Heart left ventricle (tissue), 16 donors: ENCODE measurements at regions not wholly inside any gene's neighbourhood (a gene's known extent, or its start where the extent isn't known, plus 50 kb on each side); places are given as distances from the start of the nearest gene placed in this dataset.

Experiments
- ATAC-seq, 4 donors: fragments of 200-7000 bp; cut with Tn5 transposase; one replicate each; pipeline ENCODE4 v1.9.1; 2020 to 2022; ENCODE audit warnings: moderate library complexity in 4 of 4, mild to moderate bottlenecking in 3 of 4, moderate number of reproducible peaks in 1 of 4
- DNase-seq, 5 donors: peaks; one replicate each; pipeline ENCODE4 v3.0.0-alpha.2; 2020
- H3K27ac ChIP-seq, 12 donors: fragments of 200-600 bp; sonication (generic) in 4 of 12; one replicate each; pipeline versions ENCODE4 v1.5.0 to v1.8.0; 2016 to 2022; ENCODE audit warnings: mild to moderate bottlenecking in 2 of 12
- H3K27me3 ChIP-seq, 9 donors: fragments of 200-600 bp; sonication (generic) in 2 of 9; one replicate each; pipeline versions ENCODE4 v1.5.1 to v1.8.0; 2016 to 2022; ENCODE audit warnings: mild to moderate bottlenecking in 3 of 9
- H3K36me3 ChIP-seq, 9 donors: fragments of 200-600 bp; sonication (generic) in 2 of 9; one replicate each; pipeline versions ENCODE4 v1.5.0 to v1.8.0; 2018 to 2022; ENCODE audit warnings: mild to moderate bottlenecking in 2 of 9
- H3K4me1 ChIP-seq, 12 donors: fragments of 200-600 bp; sonication (generic) in 4 of 12; one replicate each; pipeline versions ENCODE4 v1.5.0 to v1.8.0; 2016 to 2022; ENCODE audit warnings: mild to moderate bottlenecking in 3 of 12
- H3K4me3 ChIP-seq, 12 donors: fragments of 200-600 bp; sonication (generic) in 4 of 12; one replicate each; pipeline versions ENCODE4 v1.5.0 to v1.8.0; 2017 to 2022; ENCODE audit warnings: mild to moderate bottlenecking in 9 of 12, moderate library complexity in 4 of 12
- H3K9me3 ChIP-seq, 12 donors: fragments of 200-600 bp; sonication (generic) in 4 of 12; one replicate each; pipeline versions ENCODE4 v1.5.0 to v1.8.0; 2016 to 2022; ENCODE audit warnings: mild to moderate bottlenecking in 1 of 12
- CTCF ChIP-seq, 12 donors: fragments of 200-600 bp; sonication (generic) in 4 of 12; IDR thresholded peaks; one replicate each; pipeline versions ENCODE4 v1.5.0 to v1.8.0; 2018 to 2022; ENCODE audit warnings: antibody characterized with exemption in 12 of 12, mild to moderate bottlenecking in 5 of 12
- POLR2A ChIP-seq, 2 donors: fragments of 450-650 bp; IDR thresholded peaks; one replicate each; pipeline ENCODE4 v1.6.1; 2017; ENCODE audit warnings: antibody characterized with exemption in 2 of 2, mild to moderate bottlenecking in 2 of 2, moderate library complexity in 2 of 2
- WGBS, 4 donors: extraction: QIAGEN DNeasy Blood & Tissue Kit in 2 of 4; methylation state at CpG; one replicate each; pipeline versions ENCODE4 v1.1.5 to v1.1.7; 2013 to 2018; 5-methylcytosine and 5-hydroxymethylcytosine counted together
- intact Hi-C, 10 donors: fragments of 100-400 bp; cut with DNase I; formaldehyde crosslinking; loops; one replicate each; pipeline versions ENCODE4 v1.11.1 to v1.14.2; 2022
- donor health status: ischemic (EF 13 %, LVEDD 7.1; RV severe dilation, severe dysfunction).
- donor health status: healthy with polysubstance abuse.
- donor health status: DM: no; HTN: yes; CAD: no.
- donor health status: DM: no; HTN: no; CAD: no.
- donor health status: ischemic (EF 25% LVEDD 6.9; RV normal size, moderate dysfunction).
- donor health status: ischemic (EF 25% LVEDD 5.7; RV mildly dilated, moderate dysfunction).
- donor health status: healthy.
- donor health status: DM: yes; HTN: yes; CAD: no.
- donor health status: ischemic (EF 35%, LVEDD 5.7; RV mildly dilated, moderate dysfunction).
- donor health status: nonischemic (EF 11% LVEDD 7.7; RV severe dilation, severe dysfunction).
- donor health status: DM: yes; HTN: yes; CAD: no.
- donor health status: PGD.
- donor health status: ischemic (EF 29% LVEDD 5.4; RV normal size, mild dysfunction).
- donor health status: nonischemic (EF 23%, LVEDD 6.1; RV moderate dilation, normal function).

- ATAC-seq (no peak), DNase-seq (no peak)
- no peaks in the 10 kb centered on the region for H3K36me3 ChIP-seq
- 56 to 67% (median 61%) methylated on average over 2 of the region's 2 CpGs for WGBS, 4 donors
- no peaks in the 10 kb centered on the region for H3K27me3 ChIP-seq
- H3K27ac ChIP-seq = no peak overlapping the region
- H3K4me1 ChIP-seq = no peaks in the 10 kb centered on the region
- intact Hi-C loops = no loop called here
- H3K9me3 ChIP-seq = peaks cover 0 to 11% (median 0%) of the 10 kb centered on the region in 12 donors
- TF ChIP-seq POLR2A (IDR thresholded peaks at IDR 0.05) = no peak
- no peak for TF ChIP-seq CTCF (IDR thresholded peaks at IDR 0.05)
- no peak overlapping the region for H3K4me3 ChIP-seq
Measured at GRCh38 chr5:21085791-21086190, 1097.8 kb upstream of the CDH18 start.

- intact Hi-C loops = no loop called here
- peaks cover 0 to 10% (median 0%) of the 10 kb centered on the region in 12 donors for H3K9me3 ChIP-seq
- 58 to 73% (median 62%) methylated on average over 5 of the region's 5 CpGs for WGBS, 4 donors
- DNase-seq (no peak), ATAC-seq (no peak)
- no peak for TF ChIP-seq POLR2A (IDR thresholded peaks at IDR 0.05)
- TF ChIP-seq CTCF (IDR thresholded peaks at IDR 0.05) = no peak
- no peak overlapping the region for H3K4me3 ChIP-seq
- H3K27ac ChIP-seq = no peak overlapping the region
- no peaks in the 10 kb centered on the region for H3K27me3 ChIP-seq
- H3K4me1 ChIP-seq = no peaks in the 10 kb centered on the region
- no peaks in the 10 kb centered on the region for H3K36me3 ChIP-seq
Measured at GRCh38 chr5:21071986-21072385, 1084.0 kb upstream of the CDH18 start.

- no peak for DNase-seq
- Histone ChIP-seq H3K9me3 (peaks cover 0 to 10% (median 0%) of the 10 kb centered on the region in 12 donors), H3K27me3 (no peaks in the 10 kb centered on the region), H3K4me3 (no peak overlapping the region), H3K36me3 (no peaks in the 10 kb centered on the region), H3K4me1 (no peaks in the 10 kb centered on the region), H3K27ac (no peak overlapping the region)
- intact Hi-C loops = no loop called here
- ATAC-seq = no peak
- 72 to 82% (median 78%) methylated on average over 4 of the region's 4 CpGs for WGBS, 4 donors
- TF ChIP-seq CTCF (IDR thresholded peaks at IDR 0.05) = no peak
- TF ChIP-seq POLR2A (IDR thresholded peaks at IDR 0.05) = no peak
Measured at GRCh38 chr5:21071421-21071820, 1083.4 kb upstream of the CDH18 start.

GRCh38 chr5:21070858-21071257, 1082.9 kb upstream of the CDH18 start:
- intact Hi-C loops = no loop called here
- ATAC-seq (no peak), DNase-seq (no peak)
- no peaks in the 10 kb centered on the region for H3K4me1 ChIP-seq
- H3K4me3 ChIP-seq = no peak overlapping the region
- H3K9me3 ChIP-seq = peaks cover 0 to 10% (median 0%) of the 10 kb centered on the region in 12 donors
- H3K27me3 ChIP-seq = no peaks in the 10 kb centered on the region
- H3K36me3 ChIP-seq = no peaks in the 10 kb centered on the region
- H3K27ac ChIP-seq = no peak overlapping the region
- no peak for TF ChIP-seq POLR2A (IDR thresholded peaks at IDR 0.05)
- TF ChIP-seq CTCF (IDR thresholded peaks at IDR 0.05) = no peak
